CD14-positive monocyte (primary cell): ENCODE measurements at regions not wholly inside any gene's neighbourhood (a gene's known extent, or its start where the extent isn't known, plus 50 kb on each side); places are given as distances from the start of the nearest gene placed in this dataset.

ENCODE experiments used
- DNase-seq, 3 donors: peaks; one replicate each; pipeline ENCODE4 v3.0.0-alpha.2; 2011 to 2022
- H2AFZ ChIP-seq: 2 replicates; pipeline ENCODE4 v1.6.0; 2012; ENCODE audit warnings: mild to moderate bottlenecking, low read depth, low read length, inconsistent platforms; ENCODE audit not compliant: insufficient read depth, poor library complexity, severe bottlenecking
- H3K27ac ChIP-seq, 2 donors: 1 replicate in 1 of 2; 2 replicates in 1 of 2; pipeline ENCODE4 v1.5.1; 2012 to 2013; ENCODE audit warnings: low read length in 2 of 2, control low read depth in 1 of 2, inconsistent platforms in 1 of 2, low read depth in 1 of 2, mild to moderate bottlenecking in 1 of 2
- H3K27me3 ChIP-seq, 2 donors: one replicate each; pipeline versions ENCODE4 v1.6.0 to v1.6.1; 2011 to 2013; ENCODE audit warnings: low read length in 2 of 2; ENCODE audit not compliant: control insufficient read depth in 2 of 2, insufficient read depth in 2 of 2
- H3K36me3 ChIP-seq, 2 donors: replicated peaks in 1 of 2; 1 replicate in 1 of 2; 2 replicates in 1 of 2; pipeline versions ENCODE4 v1.5.1 to v1.6.1; 2012 to 2013; ENCODE audit warnings: low read length in 2 of 2, control low read depth in 1 of 2, inconsistent platforms in 1 of 2, mild to moderate bottlenecking in 1 of 2; ENCODE audit not compliant: insufficient read depth in 2 of 2, control insufficient read depth in 1 of 2
- H3K4me1 ChIP-seq, 2 donors: 1 replicate in 1 of 2; 2 replicates in 1 of 2; pipeline versions ENCODE4 v1.5.1 to v1.6.1; 2012 to 2013; ENCODE audit warnings: low read length in 2 of 2, control low read depth in 1 of 2, inconsistent platforms in 1 of 2, mild to moderate bottlenecking in 1 of 2, moderate library complexity in 1 of 2; ENCODE audit not compliant: insufficient read depth in 2 of 2, control insufficient read depth in 1 of 2
- H3K4me2 ChIP-seq: replicated peaks from 2 replicates; pipeline ENCODE3; 2012; ENCODE audit warnings: low read length, moderate library complexity, mild to moderate bottlenecking; ENCODE audit not compliant: poor library complexity, severe bottlenecking; ENCODE audit errors: extremely low read depth
- H3K4me3 ChIP-seq, 3 experiments: fragments of 200-600 bp in 1 of 3; sonication (generic) in 1 of 3; replicated peaks in 1 of 3; 1 replicate in 2 of 3; 2 replicates in 1 of 3; pipeline ENCODE4 v1.5.1; 2011 to 2013; ENCODE audit warnings: low read length in 3 of 3, mild to moderate bottlenecking in 3 of 3, control low read depth in 2 of 3, low read depth in 2 of 3, inconsistent platforms in 1 of 3, moderate library complexity in 1 of 3
- H3K79me2 ChIP-seq: 2 replicates; pipeline ENCODE4 v1.6.0; 2012; ENCODE audit warnings: mild to moderate bottlenecking, control low read depth, inconsistent platforms, low read length, moderate library complexity; ENCODE audit not compliant: insufficient read depth
- H3K9ac ChIP-seq: 2 replicates; pipeline ENCODE4 v1.6.0; 2017; ENCODE audit warnings: low read length, mild to moderate bottlenecking; ENCODE audit not compliant: insufficient read depth, poor library complexity, severe bottlenecking
- H3K9me3 ChIP-seq, 2 donors: replicated peaks in 1 of 2; 1 replicate in 1 of 2; 2 replicates in 1 of 2; pipeline versions ENCODE4 v1.5.1 to v1.6.1; 2012 to 2013; ENCODE audit warnings: low read length in 2 of 2, control low read depth in 1 of 2; ENCODE audit not compliant: control insufficient read depth in 1 of 2, insufficient read depth in 1 of 2
- H4K20me1 ChIP-seq: 2 replicates; pipeline ENCODE4 v1.6.0; 2012; ENCODE audit warnings: mild to moderate bottlenecking, low read length, control low read depth, moderate library complexity; ENCODE audit not compliant: insufficient read depth
- H3K27ac Mint-ChIP-seq, 7 donors: one replicate each; pipeline ENCODE4 v1.8.0; 2020; ENCODE audit warnings: mild to moderate bottlenecking in 7 of 7, mixed read lengths in 7 of 7, moderate library complexity in 6 of 7, inconsistent platforms in 2 of 7
- H3K27me3 Mint-ChIP-seq, 3 donors: one replicate each; pipeline ENCODE4 v1.8.0; 2021 to 2022; ENCODE audit warnings: low read depth in 3 of 3, mild to moderate bottlenecking in 3 of 3, mixed read lengths in 3 of 3, moderate library complexity in 3 of 3, inconsistent platforms in 1 of 3
- H3K36me3 Mint-ChIP-seq, 2 donors: one replicate each; pipeline ENCODE4 v1.8.0; 2020; ENCODE audit warnings: mixed read lengths in 2 of 2, inconsistent platforms in 1 of 2, mild to moderate bottlenecking in 1 of 2
- H3K4me1 Mint-ChIP-seq: one replicate; pipeline ENCODE4 v1.8.0; 2020; ENCODE audit warnings: mild to moderate bottlenecking, mixed read lengths
- H3K4me3 Mint-ChIP-seq, 2 donors: one replicate each; pipeline ENCODE4 v1.8.0; 2020; ENCODE audit warnings: mild to moderate bottlenecking in 2 of 2, mixed read lengths in 2 of 2, moderate library complexity in 1 of 2
- H3K9me3 Mint-ChIP-seq, 7 donors: one replicate each; pipeline ENCODE4 v1.8.0; 2020 to 2022; ENCODE audit warnings: mixed read lengths in 7 of 7, mild to moderate bottlenecking in 6 of 7, moderate library complexity in 6 of 7, inconsistent platforms in 2 of 7
- WGBS: methylation state at CpG from one replicate; pipeline ENCODE4 v1.1.5; 2013; ENCODE audit warnings: missing lambda C conversion rate; ENCODE audit not compliant: insufficient coverage; 5-methylcytosine and 5-hydroxymethylcytosine counted together
- intact Hi-C, 2 donors: fragments of 100-400 bp; cut with micrococcal nuclease; formaldehyde crosslinking; loops; one replicate each; pipeline versions ENCODE4 v1.15.0 to v1.15.1; 2023
- TF ChIP-seq, protein P1 (sequence below): fragments of 200-600 bp; IDR thresholded peaks from one replicate; pipeline ENCODE4 v1.8.0; 2022; ENCODE audit warnings: antibody characterized with exemption, mild to moderate bottlenecking

DNA sequence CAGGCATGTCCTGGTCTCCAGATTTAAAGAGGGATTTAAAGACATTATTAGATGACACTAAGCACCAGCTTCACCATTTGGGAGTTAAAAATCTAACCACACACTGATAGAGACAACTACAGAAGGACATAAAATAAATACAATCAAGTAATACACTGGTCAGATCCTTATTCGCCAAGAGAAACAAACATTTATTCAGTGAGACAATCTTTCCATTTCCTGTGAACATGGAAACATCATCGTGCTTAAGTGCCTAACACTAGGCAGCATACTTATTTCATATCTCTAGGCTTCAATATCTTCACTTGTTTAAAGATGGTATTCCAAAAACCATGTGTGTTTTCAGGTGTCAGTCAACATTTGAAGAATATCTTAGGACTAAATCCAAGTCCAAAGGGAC lies 103.6 kb downstream of the AREG start:
- TF ChIP-seq, protein P1, sequence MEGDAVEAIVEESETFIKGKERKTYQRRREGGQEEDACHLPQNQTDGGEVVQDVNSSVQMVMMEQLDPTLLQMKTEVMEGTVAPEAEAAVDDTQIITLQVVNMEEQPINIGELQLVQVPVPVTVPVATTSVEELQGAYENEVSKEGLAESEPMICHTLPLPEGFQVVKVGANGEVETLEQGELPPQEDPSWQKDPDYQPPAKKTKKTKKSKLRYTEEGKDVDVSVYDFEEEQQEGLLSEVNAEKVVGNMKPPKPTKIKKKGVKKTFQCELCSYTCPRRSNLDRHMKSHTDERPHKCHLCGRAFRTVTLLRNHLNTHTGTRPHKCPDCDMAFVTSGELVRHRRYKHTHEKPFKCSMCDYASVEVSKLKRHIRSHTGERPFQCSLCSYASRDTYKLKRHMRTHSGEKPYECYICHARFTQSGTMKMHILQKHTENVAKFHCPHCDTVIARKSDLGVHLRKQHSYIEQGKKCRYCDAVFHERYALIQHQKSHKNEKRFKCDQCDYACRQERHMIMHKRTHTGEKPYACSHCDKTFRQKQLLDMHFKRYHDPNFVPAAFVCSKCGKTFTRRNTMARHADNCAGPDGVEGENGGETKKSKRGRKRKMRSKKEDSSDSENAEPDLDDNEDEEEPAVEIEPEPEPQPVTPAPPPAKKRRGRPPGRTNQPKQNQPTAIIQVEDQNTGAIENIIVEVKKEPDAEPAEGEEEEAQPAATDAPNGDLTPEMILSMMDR, result no peak
- no peaks in the 10 kb centered on the region for H3K36me3 Mint-ChIP-seq

DNA sequence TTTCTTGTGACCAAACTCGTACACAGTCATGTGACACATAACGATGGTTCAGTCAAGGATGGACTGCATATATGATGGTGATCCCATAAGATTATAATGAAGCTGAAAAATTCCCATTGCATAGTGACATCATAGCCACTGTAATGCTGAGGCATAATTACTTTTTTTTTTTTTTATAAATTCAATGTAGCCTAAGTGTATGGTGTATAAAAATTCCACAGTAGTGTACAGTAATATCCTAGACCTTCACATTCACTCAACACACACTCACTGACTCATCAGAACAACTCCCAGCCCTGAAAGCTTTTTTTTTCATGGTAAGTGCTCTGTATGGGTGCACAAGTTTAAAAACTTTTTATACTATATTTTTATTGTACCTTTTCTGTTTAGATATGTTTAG lies 105.0 kb downstream of the AREG start:
- intact Hi-C loops, result loop anchor here in 1 of 2 donors (10.0 kb wide), 1 partner anchor 115 kb away; no protein-coding TSS in a partner anchor
- no peak overlapping the region for H3K27ac Mint-ChIP-seq
- DNase-seq, result no peak
- H3K4me3 Mint-ChIP-seq, result no peak overlapping the region
- no peak overlapping the region for H3K4me2 ChIP-seq
- H3K9me3 ChIP-seq, result no peaks in the 10 kb centered on the region
- no peak overlapping the region for H2AFZ ChIP-seq
- TF ChIP-seq, protein P1, result no peak
- no peaks in the 10 kb centered on the region for H3K36me3 Mint-ChIP-seq
- peaks cover 4% of the 10 kb centered on the region for H3K4me1 Mint-ChIP-seq
- no peak overlapping the region for H3K9ac ChIP-seq
- peaks cover 0 to 3% (median 0%) of the 10 kb centered on the region in 3 donors for H3K27me3 Mint-ChIP-seq
- no peaks in the 10 kb centered on the region for H3K36me3 ChIP-seq
- no peaks in the 10 kb centered on the region for H3K79me2 ChIP-seq
- H3K9me3 Mint-ChIP-seq, result no peaks in the 10 kb centered on the region
- WGBS, result no CpG with 5 or more reads among the region's 2 CpGs
- no peaks in the 10 kb centered on the region for H3K27me3 ChIP-seq
- H3K4me1 ChIP-seq, result peaks cover 5 to 6% of the 10 kb centered on the region in 2 donors
- H4K20me1 ChIP-seq, result no peaks in the 10 kb centered on the region
- no peak overlapping the region for H3K4me3 ChIP-seq
- H3K27ac ChIP-seq, result no peak overlapping the region

More for the DNA sequence above, 103.6 kb downstream of the AREG start:
- H3K4me3 Mint-ChIP-seq, result no peak overlapping the region
- Histone ChIP-seq H3K4me3 (no peak overlapping the region), H3K4me2 (no peak overlapping the region), H3K4me1 (peaks cover 14 to 15% of the 10 kb centered on the region in 2 donors), H3K27ac (no peak overlapping the region), H2AFZ (no peak overlapping the region), H3K9ac (no peak overlapping the region), H3K9me3 (no peaks in the 10 kb centered on the region), H3K79me2 (no peaks in the 10 kb centered on the region), H4K20me1 (no peaks in the 10 kb centered on the region), H3K27me3 (no peaks in the 10 kb centered on the region), H3K36me3 (no peaks in the 10 kb centered on the region)
- H3K27me3 Mint-ChIP-seq, result peaks cover 0 to 2% (median 0%) of the 10 kb centered on the region in 3 donors
- peaks cover 4% of the 10 kb centered on the region for H3K4me1 Mint-ChIP-seq
- H3K9me3 Mint-ChIP-seq, result no peaks in the 10 kb centered on the region
- intact Hi-C loops, result loop anchor here in 1 of 2 donors (10.0 kb wide), 1 partner anchor 116 kb away; no protein-coding TSS in a partner anchor
- WGBS, result 90% methylated on average over 2 of the region's 2 CpGs
- DNase-seq, result no peak
- no peak overlapping the region for H3K27ac Mint-ChIP-seq
